Activated T-cell treated with anti-CD3 and anti-CD28 coated beads, Interleukin-2, amount 50 U/mL, for 1 hour (primary cell): ENCODE measurements at regions not wholly inside any gene's neighbourhood (a gene's known extent, or its start where the extent isn't known, plus 50 kb on each side); places are given as distances from the start of the nearest gene placed in this dataset.

Experiments
- DNase-seq: peaks from one replicate; pipeline ENCODE4 v3.0.0-alpha.2; 2020

GRCh38 chr4:159445692-159446091 is 342.8 kb downstream of the RAPGEF2 start:
- DNase-seq = no peak

GRCh38 chr4:159446266-159446976 is 343.5 kb downstream of the RAPGEF2 start:
- no peak for DNase-seq

- DNase-seq = no peak
These were observed 344.4 kb downstream of the RAPGEF2 start for GRCh38 chr4:159447296-159447695.

- DNase-seq = no peak
These were observed 348.1 kb downstream of the RAPGEF2 start for GRCh38 chr4:159451006-159451405.

- DNase-seq = no peak
These were observed 352.9 kb downstream of the RAPGEF2 start for GRCh38 chr4:159455675-159456237.

- DNase-seq = no peak
These were observed 357.5 kb downstream of the RAPGEF2 start for GRCh38 chr4:159460371-159460770.

- DNase-seq = no peak
These were observed 360.4 kb downstream of the RAPGEF2 start for GRCh38 chr4:159463235-159463634.

- no peak for DNase-seq
These were observed 361.4 kb downstream of the RAPGEF2 start for GRCh38 chr4:159464302-159464701.

- DNase-seq = no peak
These were observed 374.0 kb downstream of the RAPGEF2 start for GRCh38 chr4:159476886-159477285.

- DNase-seq = no peak
These were observed 377.9 kb downstream of the RAPGEF2 start for GRCh38 chr4:159480826-159481225.

- no peak for DNase-seq
These were observed 379.1 kb downstream of the RAPGEF2 start for GRCh38 chr4:159481936-159482335.

GRCh38 chr4:159483110-159483781 is 380.4 kb downstream of the RAPGEF2 start:
- no peak for DNase-seq

- DNase-seq = no peak
These were observed 381.2 kb downstream of the RAPGEF2 start for GRCh38 chr4:159483782-159484741.

GRCh38 chr4:159484864-159485263 is 382.0 kb downstream of the RAPGEF2 start:
- no peak for DNase-seq

GRCh38 chr4:159487284-159487747 is 384.4 kb downstream of the RAPGEF2 start:
- DNase-seq = peak; percentile 17

GRCh38 chr4:159489646-159490045 is 386.8 kb downstream of the RAPGEF2 start:
- DNase-seq = no peak

- DNase-seq = no peak
These were observed 392.8 kb downstream of the RAPGEF2 start for GRCh38 chr4:159495515-159496236.

GRCh38 chr4:159496248-159496647 is 393.4 kb downstream of the RAPGEF2 start:
- no peak for DNase-seq

GRCh38 chr4:159497936-159498335 is 395.1 kb downstream of the RAPGEF2 start:
- no peak for DNase-seq

GRCh38 chr4:159498446-159499115 is 395.7 kb downstream of the RAPGEF2 start:
- DNase-seq = no peak

- no peak for DNase-seq
These were observed 398.0 kb downstream of the RAPGEF2 start for GRCh38 chr4:159500861-159501260.
